GF-D8 (cell line): ENCODE measurements at regions not wholly inside any gene's neighbourhood (a gene's known extent, or its start where the extent isn't known, plus 50 kb on each side); places are given as distances from the start of the nearest gene placed in this dataset.

Experiments
- DNase-seq: peaks from one replicate; lab custom pipeline; 2025; lab: John Stamatoyannopoulos, UW

DNA sequence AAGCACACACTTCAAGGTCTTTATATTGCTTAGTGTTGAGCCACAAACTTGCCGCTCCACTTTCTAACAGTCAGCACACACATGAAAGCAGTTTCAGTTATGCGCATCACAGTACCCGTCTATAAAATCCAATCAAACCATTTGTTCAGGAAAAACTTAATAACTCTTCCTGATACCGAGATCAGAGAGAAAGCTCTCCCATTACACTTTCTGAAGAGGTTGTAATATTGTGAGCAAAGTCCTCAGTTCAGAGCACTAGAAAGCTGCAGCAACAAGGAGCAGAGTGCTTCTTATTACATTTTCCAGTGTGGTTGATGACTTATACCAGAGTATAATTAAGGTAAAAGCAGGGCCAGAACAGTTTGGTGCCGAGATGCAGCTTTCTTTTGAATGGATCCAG, 102.8 kb upstream of the F3 start:
- DNase-seq, result no peak

DNA sequence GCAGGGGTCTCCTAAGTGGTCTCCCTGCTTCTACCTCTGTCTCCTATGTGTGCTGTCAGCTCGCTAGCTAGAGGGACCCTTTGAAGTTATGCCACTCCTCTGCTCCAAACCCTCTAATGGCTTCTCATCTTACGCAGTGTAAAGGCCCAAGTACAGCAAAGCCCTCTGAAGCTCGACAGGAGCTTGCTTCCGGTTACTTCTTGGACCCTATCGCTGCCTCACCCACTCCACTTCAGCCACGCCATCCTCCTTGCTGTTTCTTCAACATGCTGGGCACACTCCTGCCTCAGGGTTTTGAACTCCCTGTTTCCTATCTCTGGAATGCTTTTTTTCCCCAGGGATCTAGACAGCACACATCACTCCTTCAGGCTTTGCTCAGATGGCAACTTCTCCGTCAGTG, 102.3 kb upstream of the F3 start:
- DNase-seq, result no peak

- DNase-seq, result no peak
Measured at GRCh38 chr1:94642617-94643321, 101.2 kb upstream of the F3 start.

GRCh38 chr1:94641990-94642389, 100.4 kb upstream of the F3 start:
- no peak for DNase-seq

DNA sequence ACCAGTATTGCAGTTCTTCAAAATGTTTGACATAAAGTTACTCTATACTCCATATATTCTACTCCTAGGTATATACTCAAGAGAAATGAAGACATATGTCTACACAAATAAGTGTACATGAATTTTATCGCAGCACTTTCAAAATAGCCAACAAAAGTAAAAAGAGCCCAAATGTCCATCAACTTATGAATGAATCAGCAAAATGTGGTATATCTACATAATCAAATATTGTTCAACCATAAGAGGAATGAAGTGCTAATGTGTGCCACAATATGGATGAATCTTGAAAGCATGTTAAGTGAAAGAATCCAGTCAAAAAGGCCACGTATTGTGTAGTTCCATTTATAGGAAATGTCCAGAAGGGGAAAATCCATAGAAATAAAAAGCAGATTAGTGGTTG, 98.6 kb upstream of the F3 start:
- DNase-seq, result no peak

GRCh38 chr1:94637121-94637520, 95.6 kb upstream of the F3 start:
- DNase-seq, result no peak

DNA sequence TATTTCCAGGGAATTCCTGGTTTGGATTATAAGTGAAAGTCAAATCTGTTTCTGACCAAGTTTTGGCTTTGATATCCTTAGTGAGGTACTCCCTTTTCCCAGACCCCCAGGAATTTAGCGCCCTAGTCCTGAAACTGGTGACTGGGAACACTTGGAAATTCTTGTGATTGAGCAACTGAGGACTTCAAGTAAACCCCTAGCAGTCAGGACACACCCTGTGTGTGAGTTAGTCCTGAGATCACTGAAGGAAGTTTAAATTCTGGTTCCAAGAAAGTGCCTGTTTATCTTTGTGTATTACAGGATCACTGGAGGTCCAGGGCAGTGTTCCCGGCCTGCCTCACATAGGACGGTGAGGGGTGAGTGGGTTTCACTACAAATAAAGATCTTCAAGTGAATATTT, 95.1 kb upstream of the F3 start:
- no peak for DNase-seq

DNA sequence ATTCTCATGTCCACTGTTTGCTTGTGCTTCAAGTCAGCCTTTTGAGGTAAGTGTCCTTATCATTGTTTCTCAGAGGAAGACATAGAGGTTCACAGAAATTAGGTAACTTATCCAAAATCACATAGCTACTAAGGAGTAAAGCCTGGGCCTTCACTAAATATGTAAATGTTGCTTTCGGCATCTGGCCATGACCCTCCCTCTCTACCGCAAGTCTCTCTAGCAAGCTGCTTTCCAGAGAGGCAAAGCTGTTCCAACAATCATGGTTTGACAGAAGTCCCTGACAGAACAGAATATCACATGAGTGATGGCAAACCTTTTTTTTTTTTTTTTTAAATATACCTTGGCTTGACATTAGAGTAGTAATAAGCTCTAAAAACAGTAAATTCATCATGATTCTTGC, 94.5 kb upstream of the F3 start:
- DNase-seq, result no peak

DNA sequence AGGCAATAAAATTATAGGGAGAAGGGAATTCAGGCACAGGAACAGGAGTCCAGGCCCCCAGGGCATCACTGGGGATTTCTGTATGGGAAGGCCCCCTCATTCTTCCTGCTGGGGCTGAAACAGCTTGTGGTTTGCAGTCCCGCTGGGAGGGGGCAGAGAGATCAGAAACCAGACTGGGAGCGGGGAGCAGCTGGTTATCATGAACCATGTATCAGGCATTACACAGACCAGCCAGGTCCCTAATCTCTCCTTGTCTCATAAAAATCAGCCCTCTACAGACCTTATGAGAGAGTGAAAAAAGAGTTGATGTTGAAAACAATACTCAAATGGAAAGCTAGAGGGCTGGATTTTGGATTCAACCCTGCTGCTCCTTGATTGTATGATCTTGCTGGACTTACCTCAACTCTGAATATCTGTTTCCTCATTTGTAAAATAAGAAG, 93.4 kb upstream of the F3 start:
- DNase-seq, result no peak

- DNase-seq, result no peak
Measured at GRCh38 chr1:94633051-94633450, 91.5 kb upstream of the F3 start.

DNA sequence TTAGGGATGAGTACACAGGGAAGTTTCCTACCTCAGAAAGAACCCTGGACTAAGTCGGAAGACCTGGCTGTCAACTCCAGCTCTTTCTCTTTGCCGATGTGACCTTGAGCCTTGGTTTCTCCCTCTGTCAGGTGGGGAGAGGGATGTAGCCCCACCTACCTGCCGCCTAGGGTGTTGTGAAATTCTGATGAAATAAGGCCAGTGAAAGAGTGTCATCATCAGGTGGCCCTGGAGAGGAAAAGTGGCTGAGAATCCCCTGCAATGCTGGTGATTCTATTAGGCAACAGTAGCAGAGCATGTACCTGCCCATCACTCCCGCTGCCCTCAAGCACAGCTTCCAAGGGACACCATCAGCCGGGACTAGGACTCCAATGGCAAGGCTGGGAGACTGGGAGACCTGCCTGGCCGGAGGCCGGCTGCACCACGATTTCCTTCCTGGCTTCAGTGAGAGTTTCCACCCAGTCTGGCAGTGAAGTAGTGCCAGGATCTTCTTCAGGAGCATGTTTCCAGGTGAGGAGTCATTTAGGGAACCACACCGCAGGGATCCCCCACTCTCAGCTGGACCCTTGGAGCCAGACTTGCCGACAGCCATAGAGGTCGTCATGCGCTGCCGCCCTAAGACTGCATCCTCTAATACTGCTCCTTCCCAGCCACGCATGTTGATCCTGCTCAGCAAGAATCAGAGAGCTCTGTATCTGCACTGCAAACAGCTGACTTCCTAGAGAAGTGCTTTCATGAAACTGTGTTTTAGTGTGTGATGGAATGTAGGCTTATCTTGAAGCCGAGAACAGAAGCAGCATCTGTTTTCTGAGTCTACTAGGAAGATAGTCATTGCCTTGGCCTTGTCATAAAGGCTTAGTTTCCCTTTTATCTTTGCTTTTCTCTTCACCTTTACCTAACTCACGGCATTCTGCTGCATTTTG, 88.0 kb upstream of the F3 start:
- DNase-seq, result no peak

- DNase-seq, result no peak
Measured at GRCh38 chr1:94628499-94628843, 86.9 kb upstream of the F3 start.

GRCh38 chr1:94627771-94628498, 86.4 kb upstream of the F3 start:
- no peak for DNase-seq

DNA sequence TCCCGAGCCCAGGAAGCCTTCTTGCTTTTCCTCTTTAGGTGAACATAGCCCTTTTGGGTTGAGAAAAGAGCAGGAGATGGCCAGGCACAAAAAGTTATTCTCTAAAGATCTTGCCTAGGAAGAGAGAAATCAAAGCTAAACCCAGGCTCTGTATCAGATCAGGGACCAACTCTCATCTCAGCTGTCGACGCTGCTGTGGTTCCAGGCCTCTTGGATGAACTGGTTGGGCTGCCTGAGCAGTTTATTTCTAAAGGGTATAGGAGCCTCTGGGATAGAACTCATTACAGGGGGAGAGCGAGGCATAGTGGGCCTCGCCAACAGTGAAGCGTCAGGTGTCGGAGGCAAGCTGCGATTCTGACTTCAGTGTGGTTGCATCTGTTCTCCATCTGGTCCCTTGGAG, 82.6 kb upstream of the F3 start:
- no peak for DNase-seq

GRCh38 chr1:94623560-94624148, 82.1 kb upstream of the F3 start:
- DNase-seq, result no peak

DNA sequence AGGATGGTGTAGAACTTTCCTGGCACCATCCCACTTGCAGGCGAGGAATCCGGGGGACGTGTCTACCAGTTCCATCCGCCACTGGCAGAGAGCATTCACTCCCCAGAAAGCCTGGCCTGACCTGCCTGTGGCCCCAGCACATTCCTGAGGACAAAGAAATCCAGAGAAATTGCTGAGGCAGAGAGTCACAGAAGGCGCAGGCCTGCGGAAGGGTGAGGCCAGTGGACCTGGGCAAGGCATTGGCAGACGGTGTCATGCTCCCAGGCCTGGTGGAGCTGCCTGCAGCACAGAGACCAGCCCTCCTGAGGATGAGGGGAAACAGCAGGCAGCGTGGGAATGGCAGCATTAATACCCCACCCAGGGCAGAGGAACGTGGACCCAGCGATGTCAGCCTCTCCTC, 81.2 kb upstream of the F3 start:
- no peak for DNase-seq

GRCh38 chr1:94621802-94622201, 80.2 kb upstream of the F3 start:
- no peak for DNase-seq

- DNase-seq, result no peak
Measured at GRCh38 chr1:94621395-94621794, 79.8 kb upstream of the F3 start.

- no peak for DNase-seq
Measured at GRCh38 chr1:94620345-94621031, 78.9 kb upstream of the F3 start.

GRCh38 chr1:94619731-94620130, 78.2 kb upstream of the F3 start:
- no peak for DNase-seq

DNA sequence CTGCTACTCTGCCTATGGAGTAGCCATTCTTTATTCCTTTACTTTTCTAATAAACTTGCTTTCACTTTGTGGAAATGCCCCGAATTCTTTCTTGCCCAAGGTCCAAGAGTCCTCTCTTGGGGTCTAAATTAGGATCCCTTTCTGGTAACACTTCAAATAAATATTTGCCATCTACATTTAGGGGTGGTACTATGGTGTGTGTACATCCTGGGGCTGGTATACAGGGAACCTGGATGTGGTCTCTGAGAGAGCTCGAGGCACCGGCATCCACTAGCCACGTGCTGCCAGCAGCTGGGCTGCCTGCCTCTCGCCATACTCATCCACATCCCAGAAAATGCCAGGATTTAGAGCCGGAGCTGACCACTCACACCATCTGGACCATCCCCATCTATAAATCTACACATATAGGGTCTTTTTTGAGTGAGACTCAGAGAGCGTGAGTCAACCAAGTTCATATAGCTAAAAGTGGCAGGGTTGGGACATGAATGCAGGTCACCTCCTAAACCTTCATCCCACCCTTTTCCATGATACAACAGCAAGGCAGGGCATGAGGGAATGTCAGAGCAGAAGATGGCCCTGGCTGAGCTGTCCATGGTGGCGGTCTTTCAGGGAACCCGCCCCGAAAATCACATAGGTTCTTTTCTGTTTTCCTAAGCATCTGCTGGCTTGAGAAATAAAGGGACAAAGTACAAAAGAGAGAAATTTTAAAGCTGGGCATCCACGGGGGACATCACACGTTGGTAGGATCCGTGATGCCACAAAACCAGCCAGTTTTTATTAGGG, 76.6 kb upstream of the F3 start:
- DNase-seq, result no peak
